Kidney glomerular epithelial cell (primary cell): ENCODE measurements at regions not wholly inside any gene's neighbourhood (a gene's known extent, or its start where the extent isn't known, plus 50 kb on each side); places are given as distances from the start of the nearest gene placed in this dataset.

ENCODE experiments used
- DNase-seq: peaks from one replicate; lab custom pipeline; 2025; lab: John Stamatoyannopoulos, UW

GRCh38 chr6:168908166-168908565 is 345.5 kb downstream of the THBS2 start:
- DNase-seq: no peak

- DNase-seq: no peak
Observed at GRCh38 chr6:168906391-168906790, 347.3 kb downstream of the THBS2 start.

- DNase-seq: no peak
Observed at GRCh38 chr6:168905451-168906090, 348.1 kb downstream of the THBS2 start.

GRCh38 chr6:168903613-168904345 is 349.9 kb downstream of the THBS2 start:
- DNase-seq: no peak

GRCh38 chr6:168902075-168902474 is 351.6 kb downstream of the THBS2 start:
- no peak for DNase-seq

GRCh38 chr6:168901076-168901475 is 352.6 kb downstream of the THBS2 start:
- DNase-seq: no peak

- no peak for DNase-seq
Observed at GRCh38 chr6:168896321-168896720, 357.3 kb downstream of the THBS2 start.

- DNase-seq: peak; percentile 65
Observed at GRCh38 chr6:168895102-168895812, 358.4 kb downstream of the THBS2 start.

GRCh38 chr6:168892031-168892430 is 361.6 kb downstream of the THBS2 start:
- DNase-seq: no peak

GRCh38 chr6:168890981-168891365 is 362.7 kb downstream of the THBS2 start:
- DNase-seq: no peak

- no peak for DNase-seq
Observed at GRCh38 chr6:168890306-168890980, 363.2 kb downstream of the THBS2 start.

GRCh38 chr6:168888786-168889345 is 364.8 kb downstream of the THBS2 start:
- no peak for DNase-seq

- DNase-seq: no peak
Observed at GRCh38 chr6:168888102-168888501, 365.5 kb downstream of the THBS2 start.

- DNase-seq: no peak
Observed at GRCh38 chr6:168887621-168888020, 366.0 kb downstream of the THBS2 start.

GRCh38 chr6:168886964-168887363 is 366.7 kb downstream of the THBS2 start:
- peak; percentile 23 for DNase-seq

GRCh38 chr6:168885751-168886742 is 367.6 kb downstream of the THBS2 start:
- no peak for DNase-seq

- no peak for DNase-seq
Observed at GRCh38 chr6:168885196-168885595, 368.4 kb downstream of the THBS2 start.

GRCh38 chr6:168884646-168885086 is 369.0 kb downstream of the THBS2 start:
- peak; percentile 4 for DNase-seq

- DNase-seq: no peak
Observed at GRCh38 chr6:168884050-168884645, 369.5 kb downstream of the THBS2 start.

- DNase-seq: no peak
Observed at GRCh38 chr6:168883410-168884049, 370.1 kb downstream of the THBS2 start.
